IPS DF 4.7 (cell line): ENCODE measurements at regions not wholly inside any gene's neighbourhood (a gene's known extent, or its start where the extent isn't known, plus 50 kb on each side); places are given as distances from the start of the nearest gene placed in this dataset.

ENCODE experiments used
- DNase-seq: peaks from one replicate; pipeline ENCODE4 v3.0.0-alpha.2; 2013; ENCODE audit warnings: low spot score; ENCODE audit errors: extremely low read depth

- no peak for DNase-seq
Measured at GRCh38 chr18:25814841-25815458, 275.5 kb downstream of the SS18 start.

GRCh38 chr18:25813110-25813509, 277.3 kb downstream of the SS18 start:
- DNase-seq: no peak

- no peak for DNase-seq
Measured at GRCh38 chr18:25810736-25811135, 279.7 kb downstream of the SS18 start.

GRCh38 chr18:25805939-25806338, 284.5 kb downstream of the SS18 start:
- no peak for DNase-seq

GRCh38 chr18:25805323-25805722, 285.1 kb downstream of the SS18 start:
- no peak for DNase-seq

GRCh38 chr18:25799231-25799630, 291.2 kb downstream of the SS18 start:
- DNase-seq: no peak

- DNase-seq: no peak
Measured at GRCh38 chr18:25798046-25798445, 292.4 kb downstream of the SS18 start.

GRCh38 chr18:25795213-25795612, 295.2 kb downstream of the SS18 start:
- no peak for DNase-seq

- DNase-seq: no peak
Measured at GRCh38 chr18:25787276-25787675, 303.1 kb downstream of the SS18 start.

GRCh38 chr18:25786758-25787157, 303.7 kb downstream of the SS18 start:
- no peak for DNase-seq

GRCh38 chr18:25780105-25780504, 310.3 kb downstream of the SS18 start:
- DNase-seq: no peak

GRCh38 chr18:25771796-25772195, 318.6 kb downstream of the SS18 start:
- DNase-seq: no peak

- no peak for DNase-seq
Measured at GRCh38 chr18:25764777-25765176, 325.6 kb downstream of the SS18 start.

- DNase-seq: no peak
Measured at GRCh38 chr18:25759111-25759510, 331.3 kb downstream of the SS18 start.

GRCh38 chr18:25743646-25744151, 346.7 kb downstream of the SS18 start:
- DNase-seq: peak; percentile 58

- DNase-seq: no peak
Measured at GRCh38 chr18:25739376-25739775, 351.0 kb downstream of the SS18 start.

GRCh38 chr18:25737710-25738311, 352.6 kb downstream of the SS18 start:
- DNase-seq: no peak

GRCh38 chr18:25736516-25736915, 353.9 kb downstream of the SS18 start:
- no peak for DNase-seq

GRCh38 chr18:25735459-25735858, 355.0 kb downstream of the SS18 start:
- DNase-seq: no peak

GRCh38 chr18:25734336-25734735, 356.1 kb downstream of the SS18 start:
- no peak for DNase-seq

- DNase-seq: no peak
Measured at GRCh38 chr18:25732862-25733261, 357.6 kb downstream of the SS18 start.

- DNase-seq: no peak
Measured at GRCh38 chr18:25729072-25729471, 361.3 kb downstream of the SS18 start.

- DNase-seq: no peak
Measured at GRCh38 chr18:25727281-25727985, 363.0 kb downstream of the SS18 start.
